SK-N-SH (cell line): ENCODE measurements at regions not wholly inside any gene's neighbourhood (a gene's known extent, or its start where the extent isn't known, plus 50 kb on each side); places are given as distances from the start of the nearest gene placed in this dataset.

ENCODE experiments used
- CTCF ChIA-PET: fragments of 300-600, 350-600 bp; formaldehyde crosslinking; extraction: SDS; loops from one replicate; lab custom pipeline; 2021; lab: Yijun Ruan, JAX
- POLR2A ChIA-PET: fragments of 350-600 bp; sonication (Branson Sonifier 250); formaldehyde crosslinking; extraction: SDS; loops from one replicate; lab custom pipeline; 2020; ENCODE audit warnings: antibody characterized with exemption, inconsistent platforms; lab: Yijun Ruan, JAX
- DNase-seq: peaks from one replicate; pipeline ENCODE4 v3.0.0; 2012
- H2AFZ ChIP-seq: fragments of 200-600 bp; sonication (generic); 2 replicates; pipeline ENCODE4 v1.8.1; 2016; ENCODE audit warnings: antibody characterized with exemption, mild to moderate bottlenecking, low read depth
- H3F3A ChIP-seq: fragments of 200-600 bp; sonication (generic); replicated peaks from 2 replicates; pipeline ENCODE3; 2016; ENCODE audit warnings: antibody characterized with exemption, mild to moderate bottlenecking; ENCODE audit not compliant: insufficient read depth
- H3K27ac ChIP-seq, 2 experiments: fragments of 200-500 bp in 1 of 2; fragments of 200-600 bp in 1 of 2; sonication (Bioruptor generic) in 1 of 2; sonication (generic), shearing (Covaris generic) in 1 of 2; 2 replicates each; pipeline versions ENCODE4 v1.5.1 to v1.6.1; 2014 to 2016; ENCODE audit warnings: low read depth in 2 of 2, inconsistent platforms in 1 of 2, low read length in 1 of 2, mild to moderate bottlenecking in 1 of 2, mixed read lengths in 1 of 2
- H3K27me3 ChIP-seq: fragments of 200-600 bp; sonication (generic), shearing (Covaris generic); 2 replicates; pipeline ENCODE4 v1.6.1; 2016; ENCODE audit warnings: mixed run types; ENCODE audit not compliant: insufficient read depth
- H3K36me3 ChIP-seq, 2 experiments: fragments of 200-500 bp in 1 of 2; fragments of 200-600 bp in 1 of 2; sonication (Bioruptor generic) in 1 of 2; sonication (generic) in 1 of 2; replicated peaks in 1 of 2; 2 replicates each; pipeline versions ENCODE3 to v1.5.1; 2014 to 2016; ENCODE audit warnings: low read length in 1 of 2, mild to moderate bottlenecking in 1 of 2; ENCODE audit not compliant: insufficient read depth in 2 of 2, control insufficient read depth in 1 of 2
- H3K4me1 ChIP-seq, 2 experiments: fragments of 200-500 bp in 1 of 2; fragments of 200-600 bp in 1 of 2; sonication (Bioruptor generic) in 1 of 2; sonication (generic), shearing (Covaris generic) in 1 of 2; 2 replicates each; pipeline versions ENCODE4 v1.5.1 to v1.6.1; 2014 to 2016; ENCODE audit warnings: low read depth in 1 of 2, low read length in 1 of 2, mixed run types in 1 of 2; ENCODE audit not compliant: insufficient read depth in 2 of 2, control insufficient read depth in 1 of 2
- H3K4me2 ChIP-seq: fragments of 200-600 bp; sonication (generic), shearing (Covaris generic); 2 replicates; pipeline ENCODE4 v1.6.1; 2017; ENCODE audit warnings: mixed run types
- H3K4me3 ChIP-seq, 2 experiments: fragments of 200-500 bp in 1 of 2; fragments of 200-600 bp in 1 of 2; sonication (Bioruptor generic) in 1 of 2; sonication (generic), shearing (Covaris generic) in 1 of 2; 2 replicates each; pipeline versions ENCODE4 v1.5.1 to v1.8.1; 2014 to 2016; ENCODE audit warnings: low read depth in 2 of 2, inconsistent platforms in 1 of 2, low read length in 1 of 2, mild to moderate bottlenecking in 1 of 2, mixed read lengths in 1 of 2, moderate library complexity in 1 of 2
- H3K79me2 ChIP-seq: fragments of 200-600 bp; sonication (generic); 2 replicates; pipeline ENCODE4 v1.8.1; 2017; ENCODE audit warnings: mild to moderate bottlenecking; ENCODE audit not compliant: insufficient read depth
- H3K9ac ChIP-seq: fragments of 200-600 bp; sonication (generic); 2 replicates; pipeline ENCODE4 v1.6.1; 2017; ENCODE audit warnings: mixed run types
- H3K9me2 ChIP-seq: fragments of 200-600 bp; sonication (generic); 2 replicates; pipeline ENCODE4 v1.6.1; 2017; ENCODE audit warnings: mixed run types
- H3K9me3 ChIP-seq: fragments of 200-600 bp; sonication (generic); 2 replicates; pipeline ENCODE4 v1.6.1; 2017; ENCODE audit warnings: mixed run types, mild to moderate bottlenecking, moderate library complexity
- H4K20me1 ChIP-seq: fragments of 200-600 bp; sonication (generic); 2 replicates; pipeline ENCODE4 v1.6.1; 2017; ENCODE audit warnings: mild to moderate bottlenecking, mixed run types; ENCODE audit not compliant: insufficient read depth
- FOXJ3 ChIP-seq: sonication (generic); formaldehyde crosslinking; IDR thresholded peaks from 2 replicates; pipeline ENCODE4 v1.5.1; 2020; ENCODE audit warnings: mild to moderate bottlenecking, missing genetic modification reagents
- FOXM1 ChIP-seq: IDR thresholded peaks from 2 replicates; pipeline ENCODE4 v1.4.0; 2012; ENCODE audit warnings: low read depth, mild to moderate bottlenecking
- GATA2 ChIP-seq: sonication (generic); formaldehyde crosslinking; IDR thresholded peaks from 2 replicates; pipeline ENCODE4 v1.5.0; 2020; ENCODE audit warnings: mild to moderate bottlenecking, missing genetic modification reagents
- IRF3 ChIP-seq: fragments of 150-350 bp; IDR thresholded peaks from 2 replicates; pipeline ENCODE4 v1.6.1; 2016; ENCODE audit warnings: mild to moderate bottlenecking, low read depth, low read length
- MAX ChIP-seq: IDR thresholded peaks from 2 replicates; pipeline ENCODE4 v1.4.0; 2012; ENCODE audit warnings: low read depth
- NFIC ChIP-seq: IDR thresholded peaks from 2 replicates; pipeline ENCODE4 v1.4.0; 2012; ENCODE audit warnings: borderline replicate concordance
- POLR2AphosphoS5 ChIP-seq: IDR thresholded peaks from 2 replicates; pipeline ENCODE4 v1.6.1; 2012; ENCODE audit warnings: low read depth, low read length
- REST ChIP-seq: IDR thresholded peaks from 2 replicates; pipeline ENCODE4 v1.6.1; 2012; ENCODE audit warnings: mild to moderate bottlenecking, low read depth, low read length, moderate library complexity
- RFX5 ChIP-seq: IDR thresholded peaks from 2 replicates; pipeline ENCODE4 v1.6.1; 2012; ENCODE audit warnings: mild to moderate bottlenecking, improper control_type of control experiment, low read length
- SIN3A ChIP-seq: IDR thresholded peaks from 2 replicates; pipeline ENCODE4 v1.6.1; 2012; ENCODE audit warnings: low read depth, mild to moderate bottlenecking, low read length, moderate library complexity, borderline replicate concordance
- TEAD4 ChIP-seq: IDR thresholded peaks from 2 replicates; pipeline ENCODE4 v1.4.0; 2012; ENCODE audit warnings: mild to moderate bottlenecking, borderline replicate concordance; ENCODE audit not compliant: insufficient read depth
- ZBTB33 ChIP-seq: IDR thresholded peaks from 2 replicates; pipeline ENCODE4 v1.4.0; 2012; ENCODE audit warnings: low read depth, borderline replicate concordance
- WGBS: methylation state at CpG from one replicate; pipeline ENCODE4 v1.1.6; 2017; ENCODE audit warnings: low lambda C conversion rate; 5-methylcytosine and 5-hydroxymethylcytosine counted together

- Histone ChIP-seq H3K4me3 (no peak overlapping the region), H3F3A (peaks cover 33% of the 10 kb centered on the region), H3K27me3 (no peaks in the 10 kb centered on the region), H2AFZ (no peak overlapping the region), H4K20me1 (no peaks in the 10 kb centered on the region), H3K9me3 (no peaks in the 10 kb centered on the region), H3K4me2 (no peak overlapping the region), H3K79me2 (no peaks in the 10 kb centered on the region), H3K4me1 (peaks cover 4 to 13% of the 10 kb centered on the region in 2 experiments; a peak in 3 of 4 replicates), H3K9me2 (no peaks in the 10 kb centered on the region), H3K36me3 (no peaks in the 10 kb centered on the region), H3K27ac (no peak overlapping the region), H3K9ac (no peak overlapping the region)
- WGBS: 78% methylated on average over 5 of the region's 5 CpGs
- ChIA-PET POLR2A (no interaction called here), CTCF (no interaction called here)
- TF ChIP-seq SIN3A (no peak), POLR2AphosphoS5 (no peak), TEAD4 (no peak), REST (no peak), FOXM1 (no peak), NFIC (no peak), MAX (no peak), FOXJ3 (CRISPR knock-in tag) (no peak), IRF3 (no peak), GATA2 (no peak), RFX5 (no peak), ZBTB33 (no peak)
- no peak for DNase-seq
These were observed 135.9 kb downstream of the C12orf75 start for GRCh38 chr12:105466231-105466900.
